ENCODE measurements at regions not wholly inside any gene's neighbourhood (a gene's known extent, or its start where the extent isn't known, plus 50 kb on each side); places are given as distances from the start of the nearest gene placed in this dataset.
"Not testable (repeated sequence)": the region's sequence is repeated elsewhere in the genome, so short reads cannot be mapped to it uniquely, and the experiment has no call there.

- no peak for DNase-seq
These were observed 276.9 kb upstream of the CHAC2 start for GRCh38 chr2:53490659-53491058.

GRCh38 chr2:53486185-53486899, 281.3 kb upstream of the CHAC2 start:
- DNase-seq, result not testable (repeated sequence)

DNA sequence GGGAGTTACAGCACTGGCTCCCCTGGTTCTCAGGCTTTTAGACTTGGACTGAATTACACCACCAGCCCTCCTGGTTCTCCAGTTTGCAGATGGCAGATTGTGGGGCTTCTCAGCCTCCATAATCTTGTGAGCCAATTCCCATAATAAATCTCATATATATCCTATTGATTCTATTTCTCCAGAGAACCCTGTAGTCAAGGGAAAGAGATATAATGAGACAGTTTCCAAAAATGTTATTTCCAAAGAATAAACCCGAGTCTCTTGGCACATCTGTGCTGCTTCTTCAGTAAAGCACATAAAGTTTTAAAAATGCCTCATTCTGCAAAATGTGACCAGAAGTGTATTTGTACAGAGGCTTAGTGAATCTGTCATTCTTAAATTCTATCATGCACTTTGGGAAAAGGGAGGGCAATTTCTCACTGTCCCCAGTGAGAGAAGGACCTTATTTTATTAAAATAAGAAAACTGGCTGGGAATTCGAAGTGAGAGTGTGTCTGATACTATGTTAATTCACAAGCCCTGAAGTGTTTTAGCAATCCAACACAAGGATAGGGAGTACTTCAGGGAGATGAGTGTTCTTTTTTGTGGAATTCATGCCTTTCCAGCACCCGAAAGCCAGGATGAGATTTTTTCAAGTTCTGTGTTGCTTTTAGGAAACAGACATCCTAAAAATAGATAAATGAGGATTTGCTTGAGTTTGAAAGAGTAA, 282.4 kb upstream of the CHAC2 start:
- DNase-seq, result no peak

- DNase-seq, result no peak
These were observed 283.1 kb upstream of the CHAC2 start for GRCh38 chr2:53484531-53484930.

GRCh38 chr2:53477517-53477916, 290.1 kb upstream of the CHAC2 start:
- no peak for DNase-seq

DNA sequence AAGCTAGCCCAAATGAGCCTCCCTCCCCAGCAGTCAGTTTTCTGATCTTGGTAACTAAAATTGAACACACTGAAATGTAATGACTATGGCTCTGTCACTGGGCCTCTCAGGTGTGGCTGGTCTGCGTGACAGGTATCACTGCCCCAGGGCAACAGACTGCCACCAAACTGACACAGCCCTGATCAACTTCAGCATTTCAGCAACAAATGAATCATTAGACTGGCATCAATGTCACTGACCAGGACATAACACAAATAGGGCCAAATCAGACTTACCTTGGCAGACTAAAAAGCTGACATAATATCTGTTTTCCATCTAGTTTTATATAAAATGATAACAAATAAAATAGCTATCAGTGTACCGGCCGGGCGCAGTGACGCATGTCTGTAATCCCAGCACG, 290.8 kb upstream of the CHAC2 start:
- DNase-seq, result no peak

GRCh38 chr2:53475766-53476165, 291.8 kb upstream of the CHAC2 start:
- no peak for DNase-seq

DNA sequence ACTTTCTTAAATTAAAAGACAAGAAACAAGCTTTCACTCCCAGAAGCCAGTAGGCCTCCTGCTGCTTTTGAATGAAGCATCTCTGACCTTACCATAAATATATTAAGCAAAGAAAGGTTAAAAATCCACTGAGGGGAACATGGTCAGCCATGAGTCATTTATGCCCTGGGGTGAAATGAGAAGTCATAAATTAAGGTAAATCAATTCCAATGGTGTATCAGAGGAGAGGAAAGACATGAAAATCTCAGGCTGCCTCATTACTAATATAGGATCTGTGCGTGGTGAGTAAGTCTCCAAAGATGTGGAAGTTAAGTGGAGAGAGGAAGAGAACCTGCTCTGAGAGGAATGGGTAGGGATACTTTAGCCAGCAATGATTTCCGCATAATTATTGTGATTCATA, 292.3 kb upstream of the CHAC2 start:
- DNase-seq, result no peak

DNA sequence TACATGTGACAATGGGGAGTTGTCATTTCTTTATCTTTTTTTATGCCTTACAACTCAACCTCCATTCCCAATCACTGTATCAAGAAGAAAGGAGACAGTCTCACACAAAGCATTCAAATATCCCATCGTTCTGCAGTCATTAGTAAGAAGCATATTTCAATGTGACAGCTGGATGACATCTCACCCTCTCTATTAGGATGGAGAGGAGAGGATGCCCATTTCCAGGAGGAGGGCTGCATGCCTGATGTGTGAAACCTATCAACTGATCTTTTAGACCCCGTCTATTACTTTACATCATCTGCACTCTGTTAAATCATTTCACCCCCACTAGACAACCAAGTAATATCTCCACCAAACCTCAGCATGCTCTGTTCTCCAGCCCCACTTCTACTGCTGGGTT, 292.7 kb upstream of the CHAC2 start:
- DNase-seq, result no peak

- no peak for DNase-seq
These were observed 293.8 kb upstream of the CHAC2 start for GRCh38 chr2:53473775-53474311.

- peak in 1 of 2 experiments; percentile 2 for DNase-seq
These were observed 294.4 kb upstream of the CHAC2 start for GRCh38 chr2:53473236-53473635.

DNA sequence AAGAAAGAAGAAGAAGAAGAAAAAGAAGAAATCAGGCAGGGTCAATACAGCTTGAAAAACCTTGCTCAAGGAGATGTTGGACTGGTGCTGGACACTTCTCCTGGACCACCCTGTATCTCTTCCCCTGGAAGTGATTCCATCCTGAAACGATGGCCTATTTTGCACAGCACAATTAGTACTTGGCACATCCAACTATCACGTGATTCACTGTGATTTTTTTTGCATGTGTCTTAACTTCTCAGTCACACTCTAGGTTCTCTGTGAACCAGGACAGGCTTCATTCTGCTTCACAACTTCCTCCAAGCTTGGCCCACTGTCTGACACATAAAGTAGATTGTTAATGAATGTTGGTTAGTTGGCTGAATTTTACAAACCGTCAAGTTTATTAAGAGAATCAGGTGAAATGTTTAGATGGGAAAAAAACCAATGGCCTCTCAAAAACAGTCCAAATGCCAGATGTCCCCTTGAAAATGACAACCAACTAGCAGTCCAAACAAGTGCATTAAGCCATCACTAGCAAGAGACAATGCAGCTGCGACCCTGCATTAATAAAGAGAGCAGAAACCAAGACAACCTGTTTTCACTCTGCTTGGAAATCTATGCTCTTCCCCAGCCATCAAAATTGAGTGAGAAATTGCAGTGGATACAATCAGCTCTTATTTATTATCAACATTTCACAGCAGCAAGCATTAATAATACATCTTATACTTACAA, 300.0 kb upstream of the CHAC2 start:
- no peak for DNase-seq

DNA sequence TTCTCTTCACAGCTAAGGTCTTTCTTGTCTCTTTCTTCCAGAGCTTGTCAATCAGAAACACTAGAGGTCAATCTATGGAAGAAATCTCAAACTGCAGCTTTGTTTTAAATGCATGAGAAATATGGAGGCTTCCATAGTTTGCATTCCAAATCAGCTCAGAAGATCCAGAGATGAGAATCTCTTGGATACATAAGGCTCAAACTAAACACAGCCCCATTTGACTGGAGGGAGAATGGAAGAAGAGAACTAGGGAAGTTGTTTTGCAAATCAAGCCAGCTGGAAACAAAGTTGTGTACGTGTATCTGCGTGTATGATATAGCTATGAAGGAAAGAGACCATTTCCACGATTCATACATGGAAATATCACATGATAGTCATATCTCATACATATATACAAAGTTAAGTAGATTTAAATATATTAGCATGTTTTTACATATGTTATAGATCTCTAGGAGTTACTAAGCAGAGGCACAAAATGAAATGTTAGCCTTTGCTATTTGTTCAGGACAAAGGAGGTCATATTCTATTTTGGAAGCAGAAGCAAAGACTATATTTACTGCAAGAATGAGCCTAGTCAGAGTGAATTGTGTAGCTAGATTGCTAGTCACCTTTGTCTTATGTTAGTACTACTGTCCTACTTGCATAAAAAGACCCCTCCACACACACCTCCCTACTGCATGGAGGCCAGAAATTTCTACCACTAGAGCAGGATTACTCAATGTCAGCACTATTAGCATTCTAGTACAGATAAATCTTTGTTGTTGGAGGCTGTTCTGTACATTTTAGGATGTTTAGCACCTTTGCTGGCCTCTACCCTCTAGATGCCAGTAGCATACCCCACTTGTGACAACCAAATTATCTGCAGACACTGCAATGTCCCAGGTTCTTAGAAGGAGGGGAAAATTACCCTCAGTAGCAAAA, 303.5 kb upstream of the CHAC2 start:
- no peak for DNase-seq

DNA sequence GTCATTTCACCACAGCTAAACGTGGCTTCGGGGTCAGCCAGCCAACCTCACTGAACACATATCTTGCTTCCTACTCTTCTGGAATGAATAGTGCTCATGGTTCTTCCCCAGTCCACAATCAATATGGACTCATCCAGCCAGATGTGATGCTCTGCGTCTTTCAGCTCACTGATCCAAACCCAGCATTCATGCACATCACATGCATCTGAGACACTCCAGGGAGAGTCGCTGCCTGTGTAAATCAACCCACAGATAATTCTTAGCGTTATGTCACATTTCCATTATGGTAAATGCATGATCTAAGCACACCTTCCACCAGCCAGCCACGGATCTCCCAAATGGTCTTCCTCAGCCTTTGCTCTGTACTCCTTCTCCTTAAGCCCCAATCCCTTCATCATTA, 306.7 kb upstream of the CHAC2 start:
- no peak for DNase-seq

GRCh38 chr2:53460347-53460746, 307.3 kb upstream of the CHAC2 start:
- DNase-seq, result no peak

GRCh38 chr2:53455094-53455493, 312.5 kb upstream of the CHAC2 start:
- no peak for DNase-seq

DNA sequence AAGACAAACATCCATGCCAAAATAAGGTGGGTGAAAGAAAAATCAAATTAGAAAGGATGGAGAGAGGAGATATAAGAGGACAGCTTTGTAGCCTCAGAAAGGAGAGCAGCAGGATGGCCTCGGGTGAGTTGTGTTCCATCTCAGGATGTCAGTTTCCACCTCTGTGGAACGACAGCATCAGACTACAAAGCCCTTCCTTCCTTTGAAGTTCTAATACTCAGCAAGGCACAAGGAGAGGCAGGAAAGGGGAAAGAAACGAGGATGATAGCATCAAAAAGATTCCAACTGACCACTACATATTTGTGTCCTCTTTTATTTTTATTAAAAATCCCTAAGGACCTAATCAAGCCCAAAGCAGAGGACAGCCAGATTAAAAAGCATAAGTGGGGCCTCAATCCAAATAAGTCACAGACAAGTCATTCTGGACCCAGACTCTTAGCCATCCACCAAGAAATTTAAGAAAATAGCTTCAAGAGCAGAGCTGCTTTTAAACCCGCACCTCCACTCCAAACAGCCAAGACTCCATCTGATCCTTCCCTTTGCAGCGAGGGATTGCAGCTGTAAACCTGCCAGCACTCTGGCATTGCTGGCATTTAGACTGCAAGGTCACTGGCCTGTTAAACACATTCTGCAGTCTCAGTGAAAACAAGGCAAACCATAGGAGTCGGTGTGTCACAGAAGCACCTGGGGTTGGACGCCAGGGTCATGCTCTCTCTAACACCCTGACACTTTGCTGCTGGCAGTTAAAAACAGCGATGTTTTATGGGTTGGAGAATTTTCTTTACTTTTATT, 314.5 kb upstream of the CHAC2 start:
- DNase-seq, result no peak

DNA sequence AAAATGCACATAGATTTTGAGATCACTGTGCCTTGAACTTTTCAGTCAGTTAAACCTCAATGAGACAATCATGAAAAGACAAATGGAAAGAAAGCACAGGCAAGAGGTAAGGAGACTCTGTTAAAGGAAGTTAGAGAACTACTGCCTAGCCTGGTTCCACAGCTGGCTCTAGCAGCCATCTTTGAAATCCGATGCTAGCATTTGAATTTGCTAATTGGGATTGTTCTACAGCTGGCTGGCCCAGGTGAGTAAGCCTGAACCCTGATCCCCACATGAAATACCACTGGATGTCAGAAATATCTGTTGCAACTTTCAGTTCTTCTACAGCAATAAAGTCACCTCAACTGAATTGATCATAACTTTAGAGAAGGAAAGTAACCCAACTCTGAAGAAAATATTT, 315.2 kb upstream of the CHAC2 start:
- DNase-seq, result no peak

DNA sequence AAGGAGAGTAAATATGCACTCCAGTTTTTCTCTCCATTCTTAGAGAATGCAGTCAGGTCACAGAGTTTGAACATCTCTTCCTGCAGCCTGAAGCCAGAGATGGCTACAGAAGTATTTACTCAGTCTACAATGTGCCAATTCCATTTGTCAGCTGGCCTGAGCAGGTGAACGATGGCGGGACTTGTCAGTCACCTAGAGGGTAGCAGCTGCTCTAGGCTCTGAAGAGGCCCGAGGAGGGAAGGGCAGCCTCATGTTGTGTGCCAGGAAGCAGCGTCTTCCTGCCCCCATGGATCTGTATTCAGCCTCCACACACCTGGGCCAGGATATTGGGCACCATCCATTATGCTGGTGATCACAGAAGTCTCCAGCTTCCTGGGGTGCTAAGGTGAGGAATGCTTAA, 316.7 kb upstream of the CHAC2 start:
- DNase-seq, result no peak

- DNase-seq, result no peak
These were observed 319.0 kb upstream of the CHAC2 start for GRCh38 chr2:53448591-53448990.

DNA sequence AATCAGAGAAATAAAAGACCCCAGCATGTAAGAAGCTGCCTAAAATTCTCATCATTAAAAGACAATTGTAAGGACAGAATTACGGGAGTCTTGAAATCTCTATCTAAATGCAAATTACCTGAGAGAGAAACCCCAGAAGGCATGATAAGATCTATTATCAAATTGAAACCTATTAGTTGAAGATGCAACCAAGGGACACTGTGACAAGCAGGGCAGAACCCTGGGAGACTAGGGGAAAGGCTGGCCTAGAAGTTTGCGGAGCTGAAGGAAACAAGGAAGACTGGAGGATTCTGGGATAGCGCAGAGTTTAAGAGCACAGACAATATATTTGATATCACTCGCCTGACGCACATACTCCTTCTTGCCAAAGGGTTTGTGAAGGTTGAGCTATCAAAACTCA, 319.5 kb upstream of the CHAC2 start:
- no peak for DNase-seq
